Progenitor cell of endocrine pancreas (in vitro differentiated cells): ENCODE measurements at regions not wholly inside any gene's neighbourhood (a gene's known extent, or its start where the extent isn't known, plus 50 kb on each side); places are given as distances from the start of the nearest gene placed in this dataset.

Experiments
- DNase-seq: peaks from one replicate; pipeline ENCODE4 v3.0.0; 2021; ENCODE audit warnings: low spot score; ENCODE audit not compliant: unreplicated experiment
- H3K27ac Mint-ChIP-seq: 2 replicates; pipeline ENCODE4 v1.8.0; 2021; ENCODE audit warnings: mild to moderate bottlenecking, moderate library complexity, mixed read lengths
- H3K27me3 Mint-ChIP-seq: 2 replicates; pipeline ENCODE4 v1.8.0; 2021; ENCODE audit warnings: mixed read lengths
- H3K36me3 Mint-ChIP-seq: 2 replicates; pipeline ENCODE4 v1.8.0; 2022; ENCODE audit warnings: mixed read lengths; ENCODE audit not compliant: insufficient read depth
- H3K4me1 Mint-ChIP-seq: 2 replicates; pipeline ENCODE4 v1.8.0; 2021; ENCODE audit warnings: low read depth, mixed read lengths
- H3K4me3 Mint-ChIP-seq: 2 replicates; pipeline ENCODE4 v1.8.0; 2021; ENCODE audit warnings: low read depth, mild to moderate bottlenecking, moderate library complexity, mixed read lengths
- H3K9me3 Mint-ChIP-seq: 2 replicates; pipeline ENCODE4 v1.8.0; 2021; ENCODE audit warnings: low read depth, mixed read lengths
- CTCF ChIP-seq: fragments of 200-600 bp; sonication (generic); IDR thresholded peaks from one replicate; pipeline ENCODE4 v1.5.0; 2021; ENCODE audit warnings: antibody characterized with exemption, mild to moderate bottlenecking; ENCODE audit not compliant: unreplicated experiment

GRCh38 chr7:67525588-67525987 lies 529.0 kb downstream of the TYW1 start:
- DNase-seq = no peak
- peaks cover 11% of the 10 kb centered on the region for H3K9me3 Mint-ChIP-seq
- no peak overlapping the region for H3K27ac Mint-ChIP-seq
- no peak for TF ChIP-seq CTCF
- H3K4me1 Mint-ChIP-seq = peaks cover 2% of the 10 kb centered on the region
- no peaks in the 10 kb centered on the region for H3K36me3 Mint-ChIP-seq
- no peak overlapping the region for H3K4me3 Mint-ChIP-seq
- H3K27me3 Mint-ChIP-seq = peaks cover 13% of the 10 kb centered on the region

GRCh38 chr7:67535241-67535989 lies 538.8 kb downstream of the TYW1 start:
- Mint-ChIP-seq H3K27me3 (peaks cover 20% of the 10 kb centered on the region), H3K4me1 (peaks cover 1% of the 10 kb centered on the region), H3K36me3 (no peaks in the 10 kb centered on the region), H3K9me3 (peaks cover 5% of the 10 kb centered on the region), H3K4me3 (no peak overlapping the region), H3K27ac (no peak overlapping the region)
- no peak for TF ChIP-seq CTCF
- no peak for DNase-seq

- peaks cover 48% of the 10 kb centered on the region for H3K27me3 Mint-ChIP-seq
- no peaks in the 10 kb centered on the region for H3K4me1 Mint-ChIP-seq
- DNase-seq = no peak
- no peak for TF ChIP-seq CTCF
- H3K4me3 Mint-ChIP-seq = no peak overlapping the region
- H3K9me3 Mint-ChIP-seq = no peaks in the 10 kb centered on the region
- H3K27ac Mint-ChIP-seq = no peak overlapping the region
- no peaks in the 10 kb centered on the region for H3K36me3 Mint-ChIP-seq
Observed at GRCh38 chr7:67542916-67543315, 546.3 kb downstream of the TYW1 start.

- no peak for DNase-seq
- Mint-ChIP-seq H3K9me3 (no peaks in the 10 kb centered on the region), H3K36me3 (no peaks in the 10 kb centered on the region), H3K27ac (no peak overlapping the region), H3K4me1 (peaks cover 7% of the 10 kb centered on the region), H3K4me3 (no peak overlapping the region), H3K27me3 (peaks cover 61% of the 10 kb centered on the region)
- no peak for TF ChIP-seq CTCF
Observed at GRCh38 chr7:67547183-67547907, 550.7 kb downstream of the TYW1 start.

- TF ChIP-seq CTCF = no peak
- peaks cover 10% of the 10 kb centered on the region for H3K4me1 Mint-ChIP-seq
- H3K9me3 Mint-ChIP-seq = no peaks in the 10 kb centered on the region
- H3K27ac Mint-ChIP-seq = no peak overlapping the region
- H3K36me3 Mint-ChIP-seq = no peaks in the 10 kb centered on the region
- H3K4me3 Mint-ChIP-seq = no peak overlapping the region
- no peak for DNase-seq
- H3K27me3 Mint-ChIP-seq = peaks cover 69% of the 10 kb centered on the region
Observed at GRCh38 chr7:67549126-67549525, 552.5 kb downstream of the TYW1 start.
